ENCODE measurements at regions not wholly inside any gene's neighbourhood (a gene's known extent, or its start where the extent isn't known, plus 50 kb on each side); places are given as distances from the start of the nearest gene placed in this dataset.

- TF ChIP-seq CTCF (IDR thresholded peaks at IDR 0.05) (no peak), POLR2A (IDR thresholded peaks at IDR 0.05) (no peak)
- DNase-seq: no peak
- no peak overlapping the region for H3K27ac ChIP-seq
Measured at GRCh38 chr14:65153101-65153500, 50.8 kb upstream of the MAX start.

GRCh38 chr14:65156568-65157366 lies 54.5 kb upstream of the MAX start:
- no peaks in the 10 kb centered on the region for H3K27me3 ChIP-seq
- peak overlapping the region in 1 of 4 donors; percentile 25 for H3K4me3 ChIP-seq
- 48 to 58% (median 56%) methylated on average over 12 to 15 of the region's 15 CpGs for WGBS, 4 donors
- DNase-seq: peak in 5 of 7 donors; percentile 29 to 62 (median 31)
- no peaks in the 10 kb centered on the region for H3K36me3 ChIP-seq (replicated peaks in 1 of 2)
- intact Hi-C loops (cut with DNase I): no loop called here
- H3K4me1 ChIP-seq (replicated peaks in 1 of 2): peaks cover 0 to 6% of the 10 kb centered on the region in 2 donors
- no peaks in the 10 kb centered on the region for H3K9me3 ChIP-seq (replicated peaks in 1 of 3)
- TF ChIP-seq CTCF (IDR thresholded peaks at IDR 0.05): no peak
- TF ChIP-seq POLR2A (IDR thresholded peaks at IDR 0.05): no peak
- H3K27ac ChIP-seq: peak overlapping the region in 3 of 5 donors; percentile 46 to 89 (median 59)

More at GRCh38 chr14:65153101-65153500, 50.8 kb upstream of the MAX start:
- H3K4me1 ChIP-seq (replicated peaks in 1 of 2): peaks cover 0 to 6% of the 10 kb centered on the region in 2 donors
- H3K9me3 ChIP-seq (replicated peaks in 1 of 3): no peaks in the 10 kb centered on the region
- H3K27me3 ChIP-seq: no peaks in the 10 kb centered on the region
- WGBS, 4 donors: 63 to 82% (median 72%) methylated on average over 11 of the region's 11 CpGs
- intact Hi-C loops (cut with DNase I): no loop called here
- H3K4me3 ChIP-seq: no peak overlapping the region
- no peaks in the 10 kb centered on the region for H3K36me3 ChIP-seq (replicated peaks in 1 of 2)

- Histone ChIP-seq H3K27me3 (no peaks in the 10 kb centered on the region), H3K36me3 (replicated peaks in 1 of 2) (no peaks in the 10 kb centered on the region), H3K27ac (no peak overlapping the region), H3K4me3 (no peak overlapping the region), H3K4me1 (replicated peaks in 1 of 2) (peaks cover 0 to 6% of the 10 kb centered on the region in 2 donors), H3K9me3 (replicated peaks in 1 of 3) (no peaks in the 10 kb centered on the region)
- no peak for DNase-seq
- no peak for TF ChIP-seq POLR2A (IDR thresholded peaks at IDR 0.05)
- WGBS, 4 donors: 80 to 87% (median 82%) methylated on average over 4 of the region's 4 CpGs
- intact Hi-C loops (cut with DNase I): loop anchor here (5.0 to 10.0 kb wide), 5 partner anchors 245 to 915 kb away; no protein-coding TSS in a partner anchor
Measured at GRCh38 chr14:65159281-65160062, 57.2 kb upstream of the MAX start.

GRCh38 chr14:65160091-65160490 lies 57.8 kb upstream of the MAX start:
- H3K27ac ChIP-seq: no peak overlapping the region
- H3K9me3 ChIP-seq (replicated peaks in 1 of 3): no peaks in the 10 kb centered on the region
- intact Hi-C loops (cut with DNase I): loop anchor here (5.0 to 10.0 kb wide), 5 partner anchors 245 to 915 kb away; no protein-coding TSS in a partner anchor
- H3K4me3 ChIP-seq: no peak overlapping the region
- TF ChIP-seq POLR2A (IDR thresholded peaks at IDR 0.05) (no peak), CTCF (IDR thresholded peaks at IDR 0.05) (no peak)
- 90 to 96% (median 95%) methylated on average over 2 of the region's 2 CpGs for WGBS, 4 donors
- H3K27me3 ChIP-seq: no peaks in the 10 kb centered on the region
- no peaks in the 10 kb centered on the region for H3K36me3 ChIP-seq (replicated peaks in 1 of 2)
- no peak for DNase-seq
- peaks cover 0 to 6% of the 10 kb centered on the region in 2 donors for H3K4me1 ChIP-seq (replicated peaks in 1 of 2)
